ENCODE measurements at regions not wholly inside any gene's neighbourhood (a gene's known extent, or its start where the extent isn't known, plus 50 kb on each side); places are given as distances from the start of the nearest gene placed in this dataset.

DNA sequence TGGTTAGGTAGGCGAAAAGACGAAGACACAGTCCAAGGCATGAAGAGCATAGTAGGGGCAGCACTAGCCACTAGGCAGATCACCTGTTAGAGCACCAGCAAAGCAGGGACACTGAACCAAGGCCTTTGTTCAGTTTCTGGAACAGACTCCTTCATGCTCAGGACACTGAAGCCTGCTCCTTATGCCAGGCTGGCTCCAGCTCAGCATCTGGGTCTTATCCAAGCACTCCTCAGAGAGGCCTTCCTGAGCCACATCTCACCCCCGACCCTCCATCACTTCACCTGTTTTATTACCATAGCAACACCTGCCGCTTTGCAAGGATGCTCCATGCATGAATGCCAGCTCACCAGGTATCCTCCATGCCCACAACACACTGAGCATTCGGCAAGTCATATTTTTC is 206.3 kb upstream of the CHRNA7 start:
- no peak for DNase-seq (ENCODE audit: low read depth)

DNA sequence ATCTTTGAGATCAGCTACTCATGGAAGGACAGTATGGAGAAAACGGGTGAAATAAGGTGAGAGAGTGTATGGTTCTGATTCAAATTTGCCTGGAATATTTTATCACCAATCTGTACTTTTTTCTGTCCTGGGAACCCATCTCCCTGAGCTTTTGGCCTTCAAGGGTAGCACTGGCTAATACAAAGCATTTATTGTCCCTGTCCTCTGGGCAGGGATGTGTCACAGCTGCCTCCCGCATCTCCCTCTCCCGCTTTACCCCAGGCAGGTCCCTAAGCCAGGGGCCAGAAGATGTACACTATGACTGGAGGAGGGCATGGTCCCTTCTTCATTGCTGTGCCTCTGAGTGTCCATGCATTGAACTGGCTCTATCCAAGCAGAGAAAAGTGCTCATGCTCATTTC is 201.7 kb upstream of the CHRNA7 start:
- no peak for DNase-seq (ENCODE audit: low read depth)

DNA sequence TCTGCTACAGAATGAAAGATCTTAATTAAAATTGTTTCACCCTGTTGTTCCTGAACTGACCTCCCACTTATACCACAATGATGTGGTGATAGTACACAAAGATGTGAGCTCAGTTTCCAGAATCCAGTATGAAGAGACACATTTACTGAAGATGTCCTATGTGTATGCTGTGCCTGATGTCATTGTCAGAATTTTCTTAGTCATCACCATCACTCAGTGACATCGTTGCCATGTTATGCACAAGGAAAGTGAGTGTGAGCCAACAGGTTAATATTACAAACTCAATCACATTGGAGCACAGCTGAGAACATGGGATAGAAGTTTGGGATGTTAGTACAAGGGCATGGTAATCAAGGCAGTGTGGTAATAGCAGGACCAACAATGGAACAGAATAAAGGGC is 199.7 kb upstream of the CHRNA7 start:
- no peak for DNase-seq (ENCODE audit: low read depth)

DNA sequence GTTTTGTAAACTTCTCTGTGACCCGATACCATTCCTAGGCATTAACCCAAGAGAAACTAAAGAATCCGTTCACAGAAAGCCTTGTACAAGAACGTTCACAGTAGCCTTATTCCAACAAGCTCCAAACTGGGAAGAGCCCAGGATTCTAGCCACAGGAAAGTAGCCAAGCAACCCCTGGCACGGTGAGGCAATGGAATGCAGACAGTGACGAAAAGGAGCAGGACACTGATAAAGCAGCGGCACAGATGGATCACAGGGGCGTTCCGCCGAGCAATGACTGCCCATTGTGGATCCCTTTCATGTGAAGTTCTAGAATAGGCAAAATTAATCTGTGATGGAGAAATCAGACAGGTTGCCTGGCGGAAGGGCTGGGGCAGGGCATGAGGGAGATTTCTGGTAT is 198.7 kb upstream of the CHRNA7 start:
- no peak for DNase-seq (ENCODE audit: low read depth)

DNA sequence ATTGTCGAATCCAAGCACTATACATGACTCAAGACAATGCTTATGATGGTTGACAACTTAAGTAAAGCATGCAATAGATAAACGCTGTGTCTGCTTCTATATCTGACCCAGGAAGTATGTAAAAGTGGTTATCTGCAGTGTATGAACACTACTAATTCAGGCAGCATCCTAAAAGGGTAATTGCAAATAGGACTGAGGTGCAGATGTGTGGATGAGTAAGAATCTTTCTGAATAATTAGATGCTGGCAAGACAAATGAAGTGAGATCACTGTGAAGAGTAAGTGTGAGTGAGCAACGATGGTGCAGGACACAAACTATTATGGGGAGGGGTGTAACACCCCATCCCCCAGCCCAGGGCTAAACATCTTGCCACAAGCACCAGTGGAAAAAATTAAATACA is 195.7 kb upstream of the CHRNA7 start:
- DNase-seq (ENCODE audit: low read depth): no peak

DNA sequence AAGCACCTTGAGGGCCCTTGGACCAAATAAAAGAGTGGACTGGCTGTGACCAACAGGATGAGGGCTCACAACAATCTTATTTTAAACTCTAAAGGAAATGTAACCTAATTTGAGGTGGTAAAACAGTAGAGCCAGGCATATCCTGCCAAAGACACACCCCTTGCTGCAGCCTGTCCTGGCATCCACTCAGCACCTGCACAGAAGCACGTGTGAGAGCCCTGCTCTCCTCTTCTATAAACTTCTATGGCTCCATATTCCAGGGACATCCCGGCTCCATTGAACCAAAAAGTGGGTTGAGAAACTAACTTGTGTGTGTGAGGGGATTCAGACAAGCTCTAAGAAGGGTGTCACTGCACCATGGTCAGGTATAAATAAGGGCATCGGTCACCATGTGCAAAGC is 190.9 kb upstream of the CHRNA7 start:
- no peak for DNase-seq (ENCODE audit: low read depth)

DNA sequence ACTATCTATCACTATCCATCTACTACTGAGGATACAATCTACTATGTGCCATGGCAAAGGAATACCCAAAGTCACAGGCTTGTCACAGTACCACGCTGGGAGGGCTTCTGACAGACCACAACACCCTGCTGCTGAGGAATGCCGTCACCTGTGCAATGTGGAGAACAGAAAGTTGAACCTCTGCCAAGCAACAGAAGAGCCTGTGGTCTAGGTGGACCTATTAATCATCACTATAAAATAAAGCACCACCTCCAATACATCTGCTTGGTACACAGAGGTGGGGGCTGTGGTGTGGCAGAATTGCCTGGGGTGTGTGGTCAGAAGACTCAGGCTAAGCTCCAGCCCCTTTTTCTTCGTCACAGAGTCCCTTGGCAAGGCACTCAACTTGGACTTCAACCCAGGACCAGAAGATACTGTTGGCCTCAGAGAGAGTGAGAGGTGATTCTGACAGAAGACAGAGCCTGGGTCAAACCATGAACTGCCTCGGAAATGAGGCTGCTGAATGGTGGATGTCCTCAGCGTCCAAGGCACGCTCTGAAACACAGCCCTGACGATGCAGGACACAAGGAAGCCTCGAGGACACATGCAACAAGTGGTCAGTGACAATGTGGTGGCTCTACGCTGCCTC is 189.4 kb upstream of the CHRNA7 start:
- no peak for DNase-seq (ENCODE audit: low read depth)

DNA sequence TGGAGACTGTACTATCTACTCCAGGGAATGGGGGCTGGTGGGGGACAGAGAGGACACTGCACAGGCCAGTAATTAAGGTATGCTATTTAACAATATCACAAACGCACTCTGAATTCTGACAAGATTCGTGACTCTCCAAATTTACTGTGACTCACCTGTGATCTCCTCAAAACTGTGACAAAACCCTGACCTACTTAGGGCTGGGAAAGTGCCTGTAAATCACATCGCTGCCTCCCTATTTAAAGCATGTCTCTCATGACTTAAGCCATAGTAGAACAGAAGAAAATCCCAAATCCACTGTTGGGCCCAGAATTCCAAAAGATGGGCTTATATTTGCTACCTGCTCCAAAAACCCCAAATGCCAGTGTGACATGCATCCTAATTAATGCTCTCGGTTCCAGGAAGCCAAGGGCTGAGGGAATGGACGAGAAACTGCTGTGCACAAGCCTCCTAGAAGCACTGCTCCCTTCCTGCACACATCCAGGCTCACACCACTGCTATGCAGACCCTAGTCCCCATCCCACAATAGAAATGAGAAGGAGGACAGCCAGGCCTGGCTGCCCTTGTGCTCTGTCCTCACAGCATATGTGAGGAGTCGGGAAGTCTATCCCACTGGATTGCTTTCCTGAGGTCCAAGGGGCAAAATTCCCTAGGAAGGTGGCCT is 187.7 kb upstream of the CHRNA7 start:
- DNase-seq (ENCODE audit: low read depth): no peak

DNA sequence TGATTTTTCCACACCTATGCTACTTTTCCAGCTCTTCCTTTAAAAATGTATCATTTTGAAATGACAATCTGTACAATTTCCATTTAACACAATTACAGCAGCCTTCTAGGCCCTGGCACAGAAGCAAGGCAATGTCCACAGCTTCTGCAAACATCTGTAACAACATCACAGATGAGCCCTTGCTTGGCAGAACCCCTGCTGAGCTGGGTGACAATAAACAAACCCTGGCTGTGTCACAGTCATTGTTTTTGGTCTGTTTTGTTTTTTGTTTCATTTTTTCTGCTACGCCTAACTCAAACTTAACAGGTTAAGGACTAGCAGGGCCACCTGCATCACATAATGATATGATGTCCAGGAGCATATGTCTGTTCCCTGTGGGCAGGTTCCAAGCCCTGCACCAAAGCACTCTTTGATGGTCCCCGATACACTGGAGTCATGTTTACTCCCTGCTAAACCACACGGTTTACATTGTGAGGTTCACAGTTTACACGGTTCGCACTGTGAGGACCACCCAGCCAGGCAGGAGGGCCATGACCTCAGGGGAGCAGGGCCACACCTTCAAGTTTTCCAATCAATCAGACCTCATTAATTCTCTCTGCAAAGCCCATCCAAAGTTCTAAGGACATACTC is 186.8 kb upstream of the CHRNA7 start:
- DNase-seq (ENCODE audit: low read depth): no peak

DNA sequence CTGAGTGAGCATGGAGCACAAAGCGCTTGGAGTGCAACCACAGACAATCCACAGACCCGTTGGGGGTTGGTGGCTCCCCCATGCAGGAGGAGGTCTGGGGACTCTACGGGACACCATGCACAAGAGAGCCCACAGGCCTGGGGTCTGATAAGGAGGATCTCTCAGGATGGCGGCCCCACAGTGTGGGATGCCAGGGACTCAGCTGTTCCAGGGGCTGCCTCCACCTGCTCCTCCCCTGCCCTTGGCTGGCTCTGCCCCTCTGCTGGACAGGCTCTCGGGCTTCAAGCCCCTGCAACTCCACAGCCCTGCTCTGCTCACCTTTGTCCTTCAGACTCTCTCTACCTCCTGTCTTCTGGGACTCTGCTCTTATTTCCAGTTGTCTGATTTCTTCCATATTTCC is 184.5 kb upstream of the CHRNA7 start:
- no peak for DNase-seq (ENCODE audit: low read depth)

DNA sequence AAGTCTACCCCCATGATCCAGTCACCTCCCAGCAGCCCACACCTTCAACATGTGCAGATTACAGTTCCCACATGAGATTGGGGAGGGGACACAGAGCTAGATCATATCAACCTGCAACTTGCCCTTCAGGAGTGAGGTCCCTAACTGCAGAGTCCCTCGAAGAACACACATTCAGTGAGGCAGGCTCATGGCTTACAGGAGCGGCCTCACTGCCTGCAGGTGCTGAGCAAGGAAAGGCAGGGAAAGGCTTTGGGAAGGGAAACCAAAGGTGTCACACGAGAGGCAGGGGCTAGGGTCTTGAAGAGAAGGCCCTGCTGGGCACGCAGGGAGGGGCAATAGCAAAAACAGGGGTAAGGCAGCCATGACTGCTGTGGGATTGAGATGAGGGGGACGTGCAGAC is 182.4 kb upstream of the CHRNA7 start:
- no peak for DNase-seq (ENCODE audit: low read depth)

DNA sequence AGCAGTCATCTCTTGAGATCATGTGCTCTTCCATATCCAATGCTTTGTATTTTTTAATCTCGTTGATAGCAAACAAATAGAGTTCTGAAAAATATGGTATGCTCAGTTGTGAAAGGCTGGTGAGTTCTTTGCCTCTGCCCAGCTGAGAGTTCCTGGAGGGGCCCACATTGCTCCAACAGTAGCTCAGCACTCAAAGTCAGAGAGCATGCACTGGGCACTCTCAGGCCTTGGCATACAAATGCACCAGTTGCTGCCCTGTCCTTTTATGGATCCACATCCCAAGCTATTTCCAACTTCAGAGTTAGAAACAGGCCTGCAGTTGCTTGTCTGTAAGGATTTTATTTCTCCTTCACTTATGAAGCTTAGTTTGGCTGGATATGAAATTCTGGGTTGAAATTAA is 181.7 kb upstream of the CHRNA7 start:
- no peak for DNase-seq (ENCODE audit: low read depth)

DNA sequence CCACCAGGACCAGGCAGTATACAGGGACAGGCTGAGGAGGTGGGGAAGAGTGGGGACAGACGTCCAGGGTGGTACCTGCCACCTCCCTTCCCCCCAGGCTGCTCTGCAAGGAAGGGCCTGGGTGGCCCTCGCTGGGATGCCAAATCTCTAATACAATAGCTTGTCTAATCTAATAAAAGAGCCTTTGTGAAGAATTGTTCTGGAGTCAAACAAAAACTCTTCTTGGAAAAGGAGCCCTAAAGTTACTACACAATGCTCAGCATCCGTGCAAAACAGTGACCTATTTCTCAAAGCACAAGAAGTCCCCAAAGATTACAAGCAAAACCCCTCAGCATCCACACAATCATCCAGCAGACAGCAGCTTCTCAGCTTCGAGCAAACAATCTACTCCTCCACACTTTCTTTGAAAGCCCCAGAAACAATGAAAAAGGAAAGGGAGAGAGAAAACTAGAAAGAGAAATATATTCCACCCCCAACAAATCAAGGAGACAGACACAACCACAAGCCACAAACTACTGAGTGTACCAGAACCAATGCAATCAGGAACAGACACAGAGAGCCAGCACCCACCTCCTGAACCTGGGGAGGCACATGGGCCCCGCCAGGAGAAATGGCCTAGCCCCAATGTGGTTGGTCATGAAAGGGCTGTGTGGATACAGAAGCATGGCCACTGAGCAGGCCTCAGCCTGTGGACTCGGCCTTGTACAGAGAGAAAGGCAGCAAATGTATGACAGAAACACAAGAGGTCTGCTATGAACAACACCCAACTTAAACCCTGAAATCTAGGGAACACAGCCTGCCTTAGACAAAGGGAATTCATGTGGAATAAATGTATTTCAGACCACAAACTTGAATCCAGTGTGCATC is 177.1 kb upstream of the CHRNA7 start:
- no peak for DNase-seq (ENCODE audit: low read depth)

DNA sequence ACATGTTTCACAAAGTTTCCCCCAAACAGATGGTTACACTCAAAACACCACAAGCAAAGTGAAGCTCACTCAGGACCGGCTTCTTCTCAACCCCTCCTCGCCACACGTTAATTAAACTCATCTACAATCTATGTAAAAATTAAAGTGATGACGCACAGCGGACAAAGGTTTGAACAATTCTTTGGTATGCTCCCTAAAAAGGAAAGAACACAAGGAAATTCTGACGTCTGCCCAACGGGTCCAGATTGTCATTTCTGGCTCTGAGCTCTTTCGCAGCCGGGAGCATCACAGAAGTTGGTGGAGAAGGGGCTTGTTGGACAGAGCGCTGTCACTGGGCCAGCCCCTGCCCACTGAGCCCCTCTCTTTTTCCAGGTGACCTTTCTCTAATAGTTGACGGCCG is 173.7 kb upstream of the CHRNA7 start:
- DNase-seq (ENCODE audit: low read depth): no peak

DNA sequence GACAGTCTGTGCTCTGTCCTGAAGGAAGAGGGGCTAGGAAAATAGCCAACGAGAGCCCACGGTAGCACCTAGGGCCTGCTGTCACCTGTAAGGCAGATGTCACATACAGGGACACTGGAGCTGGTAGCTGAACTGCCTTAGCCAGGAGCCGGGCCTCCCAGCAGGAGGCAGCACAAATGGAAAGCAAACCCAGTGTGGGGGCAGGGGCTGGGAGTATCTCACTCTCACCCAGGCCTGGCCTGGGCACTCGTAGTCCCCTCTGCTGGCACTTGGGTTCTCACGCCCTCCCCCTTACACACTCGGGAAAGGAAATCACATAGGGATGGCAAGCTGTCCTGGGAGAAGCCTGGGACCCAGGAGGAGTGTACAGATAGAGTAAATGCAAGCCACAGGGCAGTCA is 173.1 kb upstream of the CHRNA7 start:
- no peak for DNase-seq (ENCODE audit: low read depth)

DNA sequence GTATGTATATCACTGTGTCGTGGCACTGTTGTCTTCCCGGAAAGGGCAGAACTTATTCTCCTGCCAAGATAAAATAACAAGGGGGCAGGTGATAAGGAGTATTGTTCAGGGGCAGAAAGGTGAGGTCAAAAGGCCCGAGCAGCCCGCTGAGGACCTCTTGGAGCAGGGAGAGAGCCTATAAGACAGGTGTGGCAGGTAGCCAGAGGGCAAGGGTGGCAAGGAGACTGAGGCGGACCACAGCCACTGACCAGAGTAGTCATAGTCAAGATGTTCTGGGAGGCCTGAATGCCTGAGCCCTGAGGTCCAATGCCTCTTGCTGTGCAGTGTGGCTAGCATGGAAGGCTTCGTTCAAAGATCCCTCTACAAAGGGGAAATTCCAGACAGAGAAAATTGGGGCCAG is 172.3 kb upstream of the CHRNA7 start:
- no peak for DNase-seq (ENCODE audit: low read depth)

DNA sequence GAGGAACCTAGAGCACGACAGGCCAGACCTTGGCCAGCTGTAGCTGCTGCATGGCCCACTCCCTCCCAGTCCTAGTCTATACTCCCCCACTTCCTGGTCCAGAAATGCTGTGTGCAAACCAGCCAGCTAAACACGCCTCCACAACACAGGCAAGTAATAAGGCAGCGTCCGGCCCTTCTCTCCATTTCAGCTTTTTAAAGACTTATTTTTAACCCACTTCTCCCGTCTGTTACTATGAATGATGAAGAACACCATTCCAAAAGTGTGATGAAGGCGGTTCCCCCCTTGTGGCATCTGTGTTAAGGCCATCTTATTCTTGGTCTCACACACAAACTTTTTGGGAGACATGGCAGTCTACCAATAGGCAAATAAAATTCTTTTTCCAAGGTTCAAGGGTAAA is 164.1 kb upstream of the CHRNA7 start:
- no peak for DNase-seq (ENCODE audit: low read depth)

DNA sequence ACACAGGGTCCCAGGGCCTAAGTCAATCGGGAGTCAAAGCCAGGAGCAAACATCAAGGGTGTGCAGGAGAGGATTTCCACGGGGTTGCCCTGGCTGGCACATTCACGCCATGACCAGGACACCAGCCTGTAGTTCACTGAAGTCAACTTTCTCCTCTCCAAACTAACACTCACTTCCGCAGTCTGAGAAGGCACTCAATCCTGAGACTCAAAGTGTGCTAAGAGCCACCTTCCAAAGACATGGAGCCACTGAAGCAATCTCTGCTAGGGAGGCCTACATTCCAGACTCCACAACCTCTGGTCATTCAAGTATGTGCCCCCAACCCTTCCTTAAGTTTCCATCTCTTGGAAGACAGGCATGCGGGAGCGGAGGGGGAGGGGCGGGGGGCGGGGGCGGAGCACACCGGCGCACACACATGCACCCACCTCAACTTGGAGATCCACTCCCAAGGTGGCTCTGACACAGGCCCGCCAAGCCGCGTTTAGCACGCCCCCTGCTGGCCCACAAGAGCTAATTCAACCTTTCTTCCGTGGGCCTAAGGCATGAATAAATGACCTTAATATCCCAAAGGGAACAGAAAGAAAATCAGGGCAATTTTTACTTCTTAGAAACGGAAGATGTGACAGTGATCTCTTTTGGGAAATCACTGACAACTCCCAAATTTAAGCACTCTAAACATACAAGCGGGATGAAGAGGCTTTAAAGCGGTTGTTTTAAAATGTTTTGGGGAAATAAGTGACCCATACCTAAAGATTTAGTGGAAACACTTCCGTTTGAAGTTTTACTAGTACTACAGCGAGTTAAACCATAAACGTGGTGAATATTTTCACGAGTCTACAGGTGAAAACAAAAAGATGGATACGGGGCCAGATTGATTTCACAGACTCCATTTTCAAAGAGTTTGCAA is 162.5 kb upstream of the CHRNA7 start:
- DNase-seq (ENCODE audit: low read depth): peak; percentile 24

DNA sequence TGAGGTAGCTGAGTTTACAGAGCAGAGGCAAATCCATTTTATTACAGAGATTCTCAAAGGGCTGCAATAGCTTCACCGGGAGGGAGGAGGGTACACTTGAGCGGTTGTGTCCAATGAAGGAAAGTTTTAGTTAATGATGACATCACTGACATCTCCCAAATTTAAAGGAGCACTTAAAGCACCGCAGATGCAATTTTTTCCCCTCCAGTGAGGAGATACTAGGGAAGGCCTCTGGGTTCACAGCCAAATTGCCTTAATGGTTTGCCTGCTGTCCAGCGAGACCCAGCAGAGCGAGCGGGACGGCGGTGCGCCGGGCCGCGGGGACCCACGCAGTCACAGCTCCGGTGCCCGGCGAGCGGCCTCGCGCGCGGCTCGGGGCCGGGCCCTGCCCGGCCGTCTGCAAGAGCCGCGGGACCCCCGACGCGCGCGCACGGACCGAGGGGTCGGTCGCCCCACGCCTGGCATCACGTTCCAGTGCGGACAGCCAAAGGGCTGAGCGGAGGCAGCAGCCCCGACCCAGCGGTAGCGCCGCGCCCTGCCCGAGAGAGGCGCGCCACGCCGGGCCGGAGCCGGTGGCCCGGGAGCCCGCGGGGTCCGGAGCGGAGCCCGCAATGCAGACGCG is 160.5 kb upstream of the CHRNA7 start:
- DNase-seq (ENCODE audit: low read depth): no peak

DNA sequence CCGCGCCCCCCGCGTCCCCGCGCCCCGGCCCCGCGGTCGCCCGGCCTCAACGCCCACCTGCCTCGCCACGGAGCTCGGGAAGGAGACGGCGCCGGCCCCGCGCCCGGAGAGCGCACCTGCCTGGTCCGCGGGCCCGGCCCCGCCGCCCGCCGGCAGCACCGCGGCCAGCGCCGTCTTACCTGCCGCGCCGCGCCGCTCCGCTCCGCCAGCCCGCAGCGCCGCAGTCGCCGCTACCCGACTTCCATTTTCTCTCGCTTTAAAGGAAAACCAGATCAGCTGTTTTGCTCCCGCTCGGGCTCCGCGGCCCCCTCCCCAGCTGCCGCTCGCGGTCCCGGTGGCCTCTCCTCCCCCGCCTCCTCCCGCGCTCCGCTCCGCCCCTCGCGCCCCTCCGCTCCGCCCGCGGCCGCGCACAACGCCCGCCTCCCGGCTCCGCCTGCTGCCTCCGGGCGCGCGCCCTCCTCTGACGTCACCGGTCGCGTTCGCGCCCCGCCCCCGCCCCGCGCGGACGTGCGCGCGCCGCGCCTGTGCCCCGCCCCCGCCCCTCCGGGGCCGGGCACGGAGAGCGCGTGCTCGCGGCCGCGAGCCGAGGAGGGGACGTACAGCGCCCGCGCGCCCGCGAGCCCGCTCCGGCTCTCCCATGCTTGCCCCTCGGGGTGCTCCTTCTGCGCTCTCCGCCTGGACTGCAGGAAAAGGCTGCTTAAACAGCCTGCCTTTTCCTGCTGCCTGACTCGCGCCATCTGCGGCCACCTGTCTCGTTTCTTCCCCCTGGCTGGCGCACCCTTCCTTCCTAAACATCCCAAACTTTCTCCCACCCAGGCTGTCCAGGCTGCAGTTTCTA is 159.8 kb upstream of the CHRNA7 start, which contains the start of gene OTUD7A:
TSS of gene OTUD7A (minus strand) at position 346 of the 838 bp plus-strand sequence.
- peak; percentile 81 for DNase-seq (ENCODE audit: low read depth)

Data from stimulated activated CD4-positive, alpha-beta T cell treated with anti-CD3 and anti-CD28 coated beads, Interleukin-2, amount 100 ng/mL, for 4 hours (primary cell).